Adrenal gland (tissue), 9 donors: ENCODE measurements at regions not wholly inside any gene's neighbourhood (a gene's known extent, or its start where the extent isn't known, plus 50 kb on each side); places are given as distances from the start of the nearest gene placed in this dataset.

ENCODE experiments used
- DNase-seq, 7 donors: peaks; one replicate each; pipeline ENCODE4 v3.0.0-alpha.2; 2019 to 2020
- H3K27ac ChIP-seq, 5 donors: fragments of 200-600 bp; sonication (generic) in 4 of 5; 1 replicate in 3 of 5; 2 replicates in 2 of 5; pipeline versions ENCODE4 v1.5.1 to v1.8.0; 2016 to 2020; ENCODE audit warnings: mild to moderate bottlenecking in 1 of 5
- H3K27me3 ChIP-seq: fragments of 200-600 bp; 2 replicates; pipeline ENCODE4 v1.8.0; 2021
- H3K36me3 ChIP-seq, 2 donors: fragments of 200-600 bp; replicated peaks in 1 of 2; 1 replicate in 1 of 2; 2 replicates in 1 of 2; pipeline versions ENCODE4 v1.5.1 to v1.8.0; 2018 to 2022
- H3K4me1 ChIP-seq, 2 donors: fragments of 200-600 bp; replicated peaks in 1 of 2; 1 replicate in 1 of 2; 2 replicates in 1 of 2; pipeline versions ENCODE4 v1.5.1 to v1.8.0; 2018 to 2021
- H3K4me3 ChIP-seq, 4 donors: fragments of 200-600 bp; sonication (generic) in 3 of 4; one replicate each; pipeline ENCODE4 v1.5.1; 2016 to 2018
- H3K9me3 ChIP-seq, 3 donors: fragments of 200-600 bp; sonication (generic) in 1 of 3; replicated peaks in 1 of 3; 1 replicate in 2 of 3; 2 replicates in 1 of 3; pipeline versions ENCODE4 v1.5.1 to v1.8.0; 2016 to 2021
- CTCF ChIP-seq, 6 experiments: fragments of 450-650 bp in 4 of 6; fragments of 200-600 bp in 2 of 6; sonication (generic) in 1 of 6; IDR thresholded peaks; 1 replicate in 5 of 6; 2 replicates in 1 of 6; pipeline versions ENCODE4 v1.5.1 to v1.8.0; 2016 to 2021; ENCODE audit warnings: antibody characterized with exemption in 6 of 6, mild to moderate bottlenecking in 2 of 6, moderate library complexity in 1 of 6
- POLR2A ChIP-seq, 2 donors: fragments of 450-650 bp; IDR thresholded peaks; one replicate each; pipeline ENCODE4 v1.6.1; 2017; ENCODE audit warnings: antibody characterized with exemption in 2 of 2, mild to moderate bottlenecking in 2 of 2, moderate library complexity in 1 of 2
- WGBS, 4 donors: extraction: QIAGEN DNeasy Blood & Tissue Kit in 2 of 4; methylation state at CpG; one replicate each; pipeline versions ENCODE4 v1.1.5 to v1.1.7; 2013 to 2017; 5-methylcytosine and 5-hydroxymethylcytosine counted together
- intact Hi-C, 2 donors: fragments of 100-400 bp; cut with DNase I; formaldehyde crosslinking; loops; one replicate each; pipeline versions ENCODE4 v1.14.1 to v1.15.0; 2022 to 2023
- donor health status: healthy with polysubstance abuse.
- donor health status: Bipolar disorder and iron deficiency.
- donor health status: DM: yes; HTN: yes; CAD: no.
- donor health status: DM: no; HTN: no; CAD: no.
- donor health status: DM: no; HTN: no; CAD: no.

GRCh38 chr1:230499496-230499895 is 73.4 kb upstream of the PGBD5 start:
- WGBS, 4 donors: 87 to 95% (median 93%) methylated on average over 4 of the region's 4 CpGs
- TF ChIP-seq CTCF (IDR thresholded peaks at IDR 0.05) (no peak), POLR2A (IDR thresholded peaks at IDR 0.05) (no peak)
- H3K27me3 ChIP-seq: no peaks in the 10 kb centered on the region
- no peak overlapping the region for H3K4me3 ChIP-seq
- no peak overlapping the region for H3K27ac ChIP-seq
- intact Hi-C loops: no loop called here
- H3K9me3 ChIP-seq: no peaks in the 10 kb centered on the region
- H3K4me1 ChIP-seq: no peaks in the 10 kb centered on the region
- DNase-seq: no peak
- no peaks in the 10 kb centered on the region for H3K36me3 ChIP-seq

- H3K27ac ChIP-seq: no peak overlapping the region
- H3K27me3 ChIP-seq: no peaks in the 10 kb centered on the region
- H3K4me3 ChIP-seq: no peak overlapping the region
- no peak for DNase-seq
- intact Hi-C loops: no loop called here
- H3K4me1 ChIP-seq: no peaks in the 10 kb centered on the region
- WGBS, 4 donors: 68 to 84% (median 72%) methylated on average over 5 to 6 of the region's 6 CpGs
- H3K9me3 ChIP-seq: no peaks in the 10 kb centered on the region
- no peaks in the 10 kb centered on the region for H3K36me3 ChIP-seq
- TF ChIP-seq POLR2A (IDR thresholded peaks at IDR 0.05) (no peak), CTCF (IDR thresholded peaks at IDR 0.05) (no peak)
Observed at GRCh38 chr1:230498704-230499103, 72.6 kb upstream of the PGBD5 start.

- DNase-seq: no peak
- no peak overlapping the region for H3K4me3 ChIP-seq
- no peaks in the 10 kb centered on the region for H3K27me3 ChIP-seq
- no peaks in the 10 kb centered on the region for H3K9me3 ChIP-seq
- 70 to 83% (median 76%) methylated on average over 3 of the region's 3 CpGs for WGBS, 4 donors
- intact Hi-C loops: no loop called here
- H3K4me1 ChIP-seq: no peaks in the 10 kb centered on the region
- no peak overlapping the region for H3K27ac ChIP-seq
- no peaks in the 10 kb centered on the region for H3K36me3 ChIP-seq
- no peak for TF ChIP-seq POLR2A (IDR thresholded peaks at IDR 0.05)
- TF ChIP-seq CTCF (IDR thresholded peaks at IDR 0.05): no peak
Observed at GRCh38 chr1:230496451-230496850, 70.3 kb upstream of the PGBD5 start.

- no peaks in the 10 kb centered on the region for H3K4me1 ChIP-seq
- WGBS, 4 donors: 67 to 73% (median 72%) methylated on average over 11 of the region's 11 CpGs
- no peak for DNase-seq
- no peak for TF ChIP-seq POLR2A (IDR thresholded peaks at IDR 0.05)
- no peak for TF ChIP-seq CTCF (IDR thresholded peaks at IDR 0.05)
- intact Hi-C loops: no loop called here
- no peak overlapping the region for H3K27ac ChIP-seq
- H3K4me3 ChIP-seq: no peak overlapping the region
- no peaks in the 10 kb centered on the region for H3K9me3 ChIP-seq
- no peaks in the 10 kb centered on the region for H3K27me3 ChIP-seq
- no peaks in the 10 kb centered on the region for H3K36me3 ChIP-seq
Observed at GRCh38 chr1:230495891-230496385, 69.8 kb upstream of the PGBD5 start.
